ENCODE measurements at regions not wholly inside any gene's neighbourhood (a gene's known extent, or its start where the extent isn't known, plus 50 kb on each side); places are given as distances from the start of the nearest gene placed in this dataset.

GRCh38 chr18:40163254-40163653, 1791.8 kb upstream of the PIK3C3 start:
- TF ChIP-seq EGR1 (IDR thresholded peaks at IDR 0.05; ENCODE audit: borderline replicate concordance, low read depth, low read length) (no peak), BRCA1 (IDR thresholded peaks at IDR 0.05; ENCODE audit: low read depth, low read length) (no peak), TCF12 (IDR thresholded peaks at IDR 0.05; ENCODE audit: low read depth, low read length) (no peak), TBP (IDR thresholded peaks at IDR 0.05; ENCODE audit: low read depth, low read length) (no peak)

Measured in H1 (cell line).